SH-SY5Y (cell line): ENCODE measurements at regions not wholly inside any gene's neighbourhood (a gene's known extent, or its start where the extent isn't known, plus 50 kb on each side); places are given as distances from the start of the nearest gene placed in this dataset.

Experiments used
- GATA2 ChIP-seq: IDR thresholded peaks from 2 replicates; pipeline ENCODE4 v1.6.1; 2011; ENCODE audit warnings: mild to moderate bottlenecking, low read depth, low read length
- GATA3 ChIP-seq: IDR thresholded peaks from 2 replicates; pipeline ENCODE4 v1.6.1; 2011; ENCODE audit warnings: low read depth, mild to moderate bottlenecking, low read length, moderate library complexity

DNA sequence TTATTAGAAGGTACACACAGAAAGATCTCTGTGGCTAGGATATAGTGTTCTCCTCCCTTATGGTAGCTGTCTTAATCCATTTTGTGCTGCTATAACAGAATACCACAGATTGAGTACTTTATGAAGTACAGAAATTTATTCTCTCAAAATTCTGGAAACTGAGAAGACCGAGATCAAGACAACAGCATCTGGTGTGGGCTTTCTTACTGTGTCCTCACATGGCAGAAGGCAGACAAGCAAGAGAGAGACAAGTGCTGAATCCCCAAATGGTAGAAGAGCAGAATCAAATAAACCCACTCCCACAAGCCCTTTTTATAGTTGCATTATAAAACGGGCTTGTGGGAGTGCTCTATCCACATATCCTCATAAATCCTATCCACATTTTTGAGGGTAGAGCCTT lies 373.1 kb downstream of the GABRG1 start:
- TF ChIP-seq GATA3, result no peak
- no peak for TF ChIP-seq GATA2
